ENCODE measurements at regions not wholly inside any gene's neighbourhood (a gene's known extent, or its start where the extent isn't known, plus 50 kb on each side); places are given as distances from the start of the nearest gene placed in this dataset.

DNA sequence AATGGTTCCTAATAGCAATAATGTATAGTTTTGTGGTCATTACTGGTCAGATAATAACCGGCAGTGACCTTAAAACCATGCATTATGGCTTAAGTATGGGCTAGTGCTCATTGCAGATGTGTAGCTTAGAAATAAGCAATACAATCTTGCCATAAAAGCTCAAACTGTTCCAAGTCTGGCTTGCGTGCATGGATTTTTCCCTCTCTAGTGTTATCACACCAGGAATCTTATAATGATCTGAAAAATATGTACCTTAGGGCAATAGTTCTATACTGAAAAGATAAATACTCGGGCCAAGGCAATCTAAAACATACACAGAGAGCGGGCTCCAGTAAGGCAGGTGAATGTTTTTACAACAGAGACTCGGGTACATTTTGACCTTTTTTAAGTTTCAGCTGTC, 157.8 kb downstream of the DHX15 start:
- no peak overlapping the region for H3K4me3 ChIP-seq (ENCODE audit: low read depth, poor library complexity, severe bottlenecking)
- WGBS, 2 donors, result 47 to 55% methylated on average over 5 of the region's 5 CpGs
- intact Hi-C loops (cut with DNase I; ENCODE audit: low total_unique reads), result loop anchor here (10.0 kb wide), 1 partner anchor 1532 kb away; no protein-coding TSS in a partner anchor
- TF ChIP-seq POLR2A (IDR thresholded peaks at IDR 0.05), result no peak
- TF ChIP-seq, protein P1, sequence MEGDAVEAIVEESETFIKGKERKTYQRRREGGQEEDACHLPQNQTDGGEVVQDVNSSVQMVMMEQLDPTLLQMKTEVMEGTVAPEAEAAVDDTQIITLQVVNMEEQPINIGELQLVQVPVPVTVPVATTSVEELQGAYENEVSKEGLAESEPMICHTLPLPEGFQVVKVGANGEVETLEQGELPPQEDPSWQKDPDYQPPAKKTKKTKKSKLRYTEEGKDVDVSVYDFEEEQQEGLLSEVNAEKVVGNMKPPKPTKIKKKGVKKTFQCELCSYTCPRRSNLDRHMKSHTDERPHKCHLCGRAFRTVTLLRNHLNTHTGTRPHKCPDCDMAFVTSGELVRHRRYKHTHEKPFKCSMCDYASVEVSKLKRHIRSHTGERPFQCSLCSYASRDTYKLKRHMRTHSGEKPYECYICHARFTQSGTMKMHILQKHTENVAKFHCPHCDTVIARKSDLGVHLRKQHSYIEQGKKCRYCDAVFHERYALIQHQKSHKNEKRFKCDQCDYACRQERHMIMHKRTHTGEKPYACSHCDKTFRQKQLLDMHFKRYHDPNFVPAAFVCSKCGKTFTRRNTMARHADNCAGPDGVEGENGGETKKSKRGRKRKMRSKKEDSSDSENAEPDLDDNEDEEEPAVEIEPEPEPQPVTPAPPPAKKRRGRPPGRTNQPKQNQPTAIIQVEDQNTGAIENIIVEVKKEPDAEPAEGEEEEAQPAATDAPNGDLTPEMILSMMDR (IDR thresholded peaks at IDR 0.05), result no peak
- no peak for DNase-seq (ENCODE audit: low spot score in 2 of 2)

DNA sequence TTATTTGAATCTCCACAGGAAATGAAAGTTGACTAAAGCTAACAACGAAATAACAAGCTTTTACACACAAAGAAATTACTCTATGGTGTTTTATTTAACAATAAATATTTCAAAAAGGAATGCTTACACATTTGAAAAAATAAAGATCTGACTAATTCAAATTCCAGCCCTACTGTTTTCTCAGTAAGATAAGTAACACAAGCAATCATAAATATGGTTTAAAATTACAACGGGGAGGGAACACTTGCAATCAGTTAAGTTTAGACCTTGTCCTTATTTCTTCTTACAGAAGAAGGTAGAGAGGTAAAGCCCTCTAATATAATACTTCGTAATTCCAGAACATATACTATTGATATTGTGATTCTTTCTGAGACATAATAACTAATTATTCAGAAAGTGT, 158.5 kb downstream of the DHX15 start:
- no peak overlapping the region for H3K4me3 ChIP-seq (ENCODE audit: low read depth, poor library complexity, severe bottlenecking)
- 57 to 66% methylated on average over 3 of the region's 3 CpGs for WGBS, 2 donors
- no peak for DNase-seq (ENCODE audit: low spot score in 2 of 2)
- intact Hi-C loops (cut with DNase I; ENCODE audit: low total_unique reads), result loop anchor here (10.0 kb wide), 1 partner anchor 1531 kb away; no protein-coding TSS in a partner anchor
- TF ChIP-seq, protein P1 (IDR thresholded peaks at IDR 0.05), result no peak

DNA sequence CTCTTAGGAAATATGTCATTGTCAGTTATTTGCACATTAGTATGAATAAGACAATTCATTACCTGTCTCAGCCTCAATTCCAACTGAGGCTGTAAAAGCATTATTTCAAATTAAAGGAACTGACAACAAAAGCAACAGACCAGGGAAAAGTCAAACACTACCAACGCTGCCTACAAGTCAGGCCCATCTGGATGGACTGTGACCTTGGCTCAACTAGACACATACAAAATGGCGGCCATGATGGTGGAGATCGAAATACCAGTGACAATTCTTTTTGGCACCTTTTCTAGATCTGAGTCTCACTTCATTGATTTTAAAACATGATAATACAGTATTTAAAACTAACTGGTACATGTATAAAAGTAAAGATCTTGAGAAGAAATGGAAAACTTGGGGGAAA, 160.7 kb downstream of the DHX15 start:
- no peak for TF ChIP-seq POLR2A (IDR thresholded peaks at IDR 0.05)
- TF ChIP-seq, protein P1 (IDR thresholded peaks at IDR 0.05), result no peak
- intact Hi-C loops (cut with DNase I; ENCODE audit: low total_unique reads), result loop anchor here (10.0 kb wide), 1 partner anchor 1529 kb away; no protein-coding TSS in a partner anchor
- no peak overlapping the region for H3K4me3 ChIP-seq (ENCODE audit: low read depth, poor library complexity, severe bottlenecking)
- 92 to 93% methylated on average over 3 of the region's 3 CpGs for WGBS, 2 donors
- DNase-seq (ENCODE audit: low spot score in 2 of 2), result no peak

DNA sequence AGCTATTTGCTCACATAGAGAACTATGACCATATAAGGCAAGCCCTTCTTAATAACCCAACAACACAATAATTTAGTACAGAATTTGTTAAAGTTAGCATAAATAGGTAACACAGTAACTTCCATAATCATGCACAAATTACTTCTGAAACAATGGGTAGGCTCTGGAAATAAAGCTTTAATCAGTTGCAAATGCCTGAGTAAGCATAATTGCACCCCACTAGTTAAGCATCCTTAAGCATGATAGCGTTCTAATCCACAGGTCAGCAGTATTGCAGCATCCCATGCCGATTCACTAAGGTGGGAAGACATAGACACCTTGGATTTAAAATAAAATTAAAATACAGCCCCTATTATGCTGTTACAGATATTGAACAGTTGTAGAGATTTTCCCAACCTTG, 161.7 kb downstream of the DHX15 start:
- intact Hi-C loops (cut with DNase I; ENCODE audit: low total_unique reads), result loop anchor here (10.0 kb wide), 1 partner anchor 1528 kb away; no protein-coding TSS in a partner anchor
- no peak for DNase-seq (ENCODE audit: low spot score in 2 of 2)
- TF ChIP-seq, protein P1 (IDR thresholded peaks at IDR 0.05), result no peak
- no peak for TF ChIP-seq POLR2A (IDR thresholded peaks at IDR 0.05)
- 90 to 95% methylated on average over 2 of the region's 2 CpGs for WGBS, 2 donors
- H3K4me3 ChIP-seq (ENCODE audit: low read depth, poor library complexity, severe bottlenecking), result no peak overlapping the region

DNA sequence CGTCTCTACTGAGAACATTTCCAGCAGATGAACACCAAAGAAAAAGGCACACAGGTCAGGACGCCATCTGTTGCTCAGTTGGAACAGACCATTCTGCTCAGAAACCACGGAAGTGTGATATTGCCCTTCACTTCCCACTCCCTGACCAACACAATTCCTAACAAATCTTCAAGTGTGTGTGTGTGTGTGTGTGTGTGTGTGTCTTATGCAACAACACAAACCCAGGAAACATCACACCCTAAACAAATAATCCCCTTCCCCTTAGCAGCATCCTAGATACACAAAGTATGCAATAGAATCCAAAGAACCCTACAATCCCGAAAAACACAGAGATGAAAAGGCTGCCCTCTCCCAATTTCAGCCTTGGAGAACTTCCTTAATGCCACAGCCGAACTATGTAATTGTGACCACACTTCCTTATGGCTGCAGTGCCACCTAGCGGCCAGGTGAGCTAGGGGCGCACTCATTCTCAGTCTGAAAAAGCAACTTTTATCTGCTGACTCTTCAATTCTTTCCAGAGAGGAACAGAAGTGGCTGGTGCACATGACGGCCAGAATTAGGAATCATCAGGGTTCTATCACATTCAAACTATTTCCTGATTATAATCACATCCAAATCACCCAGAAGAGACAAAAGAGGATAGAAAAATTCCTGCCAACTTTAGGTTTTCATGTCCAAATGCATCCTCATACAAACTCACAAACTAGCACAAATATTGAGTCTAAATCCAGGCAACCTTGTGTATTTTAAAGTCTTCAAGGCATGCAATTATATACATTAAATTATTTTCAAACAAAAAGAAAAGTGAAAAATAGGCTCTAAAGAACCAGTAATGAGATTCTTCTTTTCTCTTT, 164.9 kb downstream of the DHX15 start:
- intact Hi-C loops (cut with DNase I; ENCODE audit: low total_unique reads), result loop anchor here (5.0 to 10.0 kb wide), 2 partner anchors 1282 to 1525 kb away; no protein-coding TSS in a partner anchor
- no peak for TF ChIP-seq POLR2A (IDR thresholded peaks at IDR 0.05)
- TF ChIP-seq, protein P1 (IDR thresholded peaks at IDR 0.05), result peak in 1 of 3 donors; percentile 55
- DNase-seq (ENCODE audit: low spot score in 2 of 2), result peak; percentile 58 to 93
- WGBS, 2 donors, result 13 to 16% methylated on average over 8 of the region's 8 CpGs
- H3K4me3 ChIP-seq (ENCODE audit: low read depth, poor library complexity, severe bottlenecking), result no peak overlapping the region
